H1 (cell line): ENCODE measurements at regions not wholly inside any gene's neighbourhood (a gene's known extent, or its start where the extent isn't known, plus 50 kb on each side); places are given as distances from the start of the nearest gene placed in this dataset.

ENCODE experiments used
- CTCF ChIP-seq, 3 experiments: IDR thresholded peaks; 1 replicate in 2 of 3; 2 replicates in 1 of 3; pipeline versions ENCODE4 v1.5.1 to v1.6.1; 2011; ENCODE audit warnings: low read length in 3 of 3, mild to moderate bottlenecking in 3 of 3, inconsistent platforms in 2 of 3, low read depth in 1 of 3, moderate library complexity in 1 of 3; ENCODE audit not compliant: insufficient read depth in 1 of 3; ENCODE audit errors: control extremely low read depth in 1 of 3
- JUN ChIP-seq: IDR thresholded peaks from 2 replicates; pipeline ENCODE4 v1.6.1; 2011; ENCODE audit warnings: low read depth, mild to moderate bottlenecking, improper control_type of control experiment, low read length
- TF ChIP-seq, protein P1 (sequence below): IDR thresholded peaks from 2 replicates; pipeline ENCODE4 v1.6.1; 2012; ENCODE audit warnings: inconsistent platforms
- TF ChIP-seq, protein P2 (sequence below): IDR thresholded peaks from 2 replicates; pipeline ENCODE4 v1.6.1; 2012; ENCODE audit warnings: low read length, inconsistent platforms

- TF ChIP-seq, protein P1, sequence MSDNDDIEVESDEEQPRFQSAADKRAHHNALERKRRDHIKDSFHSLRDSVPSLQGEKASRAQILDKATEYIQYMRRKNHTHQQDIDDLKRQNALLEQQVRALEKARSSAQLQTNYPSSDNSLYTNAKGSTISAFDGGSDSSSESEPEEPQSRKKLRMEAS: no peak
- TF ChIP-seq, protein P2, sequence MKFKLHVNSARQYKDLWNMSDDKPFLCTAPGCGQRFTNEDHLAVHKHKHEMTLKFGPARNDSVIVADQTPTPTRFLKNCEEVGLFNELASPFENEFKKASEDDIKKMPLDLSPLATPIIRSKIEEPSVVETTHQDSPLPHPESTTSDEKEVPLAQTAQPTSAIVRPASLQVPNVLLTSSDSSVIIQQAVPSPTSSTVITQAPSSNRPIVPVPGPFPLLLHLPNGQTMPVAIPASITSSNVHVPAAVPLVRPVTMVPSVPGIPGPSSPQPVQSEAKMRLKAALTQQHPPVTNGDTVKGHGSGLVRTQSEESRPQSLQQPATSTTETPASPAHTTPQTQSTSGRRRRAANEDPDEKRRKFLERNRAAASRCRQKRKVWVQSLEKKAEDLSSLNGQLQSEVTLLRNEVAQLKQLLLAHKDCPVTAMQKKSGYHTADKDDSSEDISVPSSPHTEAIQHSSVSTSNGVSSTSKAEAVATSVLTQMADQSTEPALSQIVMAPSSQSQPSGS: no peak
- no peak for TF ChIP-seq JUN
- TF ChIP-seq CTCF (IDR thresholded peaks at IDR 0.05; ENCODE audit: control extremely low read depth in 1 of 3, insufficient read depth in 1 of 3, low read depth in 1 of 3, low read length in 3 of 3): no peak
Measured at GRCh38 chr7:21191321-21192073, 236.4 kb upstream of the SP4 start.
